Common myeloid progenitor, CD34-positive (primary cell): ENCODE measurements at regions not wholly inside any gene's neighbourhood (a gene's known extent, or its start where the extent isn't known, plus 50 kb on each side); places are given as distances from the start of the nearest gene placed in this dataset.
"Not testable (repeated sequence)": the region's sequence is repeated elsewhere in the genome, so short reads cannot be mapped to it uniquely, and the experiment has no call there.

ENCODE experiments used
- CTCF ChIA-PET: fragments of 350-600 bp; sonication (Branson Sonifier 250); formaldehyde crosslinking; loops from one replicate; lab custom pipeline; 2021; ENCODE audit warnings: antibody characterized with exemption; lab: Charles Lee
- POLR2A ChIA-PET: fragments of 350-600 bp; sonication (Branson Sonifier 250); formaldehyde crosslinking; loops from one replicate; lab custom pipeline; 2021; ENCODE audit warnings: antibody characterized with exemption; lab: Charles Lee
- DNase-seq, 3 donors: peaks; one replicate each; pipeline versions ENCODE4 v3.0.0 to v3.0.0-alpha.2; 2013
- H3K27ac ChIP-seq, 2 experiments: 1 replicate in 1 of 2; 2 replicates in 1 of 2; pipeline ENCODE4 v1.7.0; 2013; ENCODE audit warnings: inconsistent platforms in 2 of 2, low read length in 2 of 2, mild to moderate bottlenecking in 2 of 2, low read depth in 1 of 2, moderate library complexity in 1 of 2; ENCODE audit not compliant: severe bottlenecking in 2 of 2, insufficient read depth in 1 of 2, poor library complexity in 1 of 2
- H3K27me3 ChIP-seq, 5 experiments: replicated peaks in 2 of 5; 1 replicate in 3 of 5; 2 replicates in 2 of 5; pipeline versions ENCODE4 v1.6.1 to v1.7.0; 2013; ENCODE audit warnings: low read length in 4 of 5, mild to moderate bottlenecking in 2 of 5, moderate library complexity in 2 of 5, inconsistent platforms in 1 of 5; ENCODE audit not compliant: insufficient read depth in 5 of 5, control insufficient read depth in 4 of 5
- H3K36me3 ChIP-seq, 4 experiments: 1 replicate in 2 of 4; 2 replicates in 2 of 4; pipeline versions ENCODE4 v1.6.1 to v1.7.0; 2013; ENCODE audit warnings: low read length in 3 of 4, control low read depth in 1 of 4, mild to moderate bottlenecking in 1 of 4; ENCODE audit not compliant: control insufficient read depth in 4 of 4, insufficient read depth in 4 of 4
- H3K4me1 ChIP-seq, 4 experiments: 1 replicate in 3 of 4; 2 replicates in 1 of 4; pipeline versions ENCODE4 v1.6.1 to v1.7.1; 2013; ENCODE audit warnings: low read length in 3 of 4, mild to moderate bottlenecking in 3 of 4, control low read depth in 1 of 4, inconsistent platforms in 1 of 4, moderate library complexity in 1 of 4; ENCODE audit not compliant: control insufficient read depth in 4 of 4, insufficient read depth in 4 of 4; ENCODE audit errors: control extremely low read depth in 1 of 4
- H3K4me3 ChIP-seq, 7 experiments: 1 replicate in 4 of 7; 2 replicates in 3 of 7; pipeline versions ENCODE4 v1.5.1 to v1.7.0; 2013; ENCODE audit warnings: mild to moderate bottlenecking in 7 of 7, low read length in 6 of 7, moderate library complexity in 6 of 7, inconsistent platforms in 2 of 7, low read depth in 2 of 7, control low read depth in 1 of 7; ENCODE audit not compliant: insufficient read depth in 4 of 7, control insufficient read depth in 1 of 7; ENCODE audit errors: extremely low read depth in 1 of 7
- H3K9me3 ChIP-seq, 5 experiments: 1 replicate in 4 of 5; 2 replicates in 1 of 5; pipeline versions ENCODE4 v1.6.1 to v1.7.1; 2013; ENCODE audit warnings: low read length in 4 of 5, mild to moderate bottlenecking in 2 of 5, inconsistent platforms in 1 of 5, low read depth in 1 of 5, moderate library complexity in 1 of 5; ENCODE audit not compliant: control insufficient read depth in 4 of 5, insufficient read depth in 2 of 5; ENCODE audit errors: control extremely low read depth in 1 of 5
- WGBS: methylation state at CpG from one replicate; pipeline ENCODE4 v1.1.5; 2013; ENCODE audit not compliant: insufficient coverage; 5-methylcytosine and 5-hydroxymethylcytosine counted together

GRCh38 chr11:38937709-38938108 lies 2339.7 kb upstream of the RAG2 start:
- no peak for DNase-seq
- Histone ChIP-seq H3K9me3 (no peaks in the 10 kb centered on the region), H3K27me3 (no peaks in the 10 kb centered on the region), H3K27ac (no peak overlapping the region), H3K36me3 (no peaks in the 10 kb centered on the region), H3K4me3 (no peak overlapping the region), H3K4me1 (no peaks in the 10 kb centered on the region)
- CTCF ChIA-PET: no interaction called here
- POLR2A ChIA-PET: no interaction called here
- WGBS: 80% methylated on average over 1 of the region's 2 CpGs

- Histone ChIP-seq H3K27me3 (no peaks in the 10 kb centered on the region), H3K9me3 (peaks cover 0 to 2% (median 0%) of the 10 kb centered on the region in 5 experiments), H3K27ac (no peak overlapping the region), H3K4me3 (no peak overlapping the region), H3K36me3 (no peaks in the 10 kb centered on the region), H3K4me1 (no peaks in the 10 kb centered on the region)
- POLR2A ChIA-PET: no interaction called here
- no peak for DNase-seq
- CTCF ChIA-PET: no interaction called here
These were observed 2337.9 kb upstream of the RAG2 start for GRCh38 chr11:38935941-38936340.

- Histone ChIP-seq H3K4me1 (no peaks in the 10 kb centered on the region), H3K4me3 (no peak overlapping the region), H3K27me3 (no peaks in the 10 kb centered on the region), H3K36me3 (no peaks in the 10 kb centered on the region), H3K9me3 (peaks cover 0 to 2% (median 0%) of the 10 kb centered on the region in 5 experiments), H3K27ac (no peak overlapping the region)
- no CpG with 5 or more reads among the region's 2 CpGs for WGBS
- ChIA-PET POLR2A (no interaction called here), CTCF (interaction anchor here (0.7 kb wide), 1 partner anchor 62 kb away, joined by 6 read pairs; no protein-coding TSS in a partner anchor)
- DNase-seq: no peak
These were observed 2330.0 kb upstream of the RAG2 start for GRCh38 chr11:38927993-38928392.

- no peaks in the 10 kb centered on the region for H3K36me3 ChIP-seq
- no peak for DNase-seq
- H3K27me3 ChIP-seq: no peaks in the 10 kb centered on the region
- POLR2A ChIA-PET: no interaction called here
- CTCF ChIA-PET: no interaction called here
- WGBS: no CpG with 5 or more reads among the region's 1 CpG
- H3K4me1 ChIP-seq: no peaks in the 10 kb centered on the region
- peaks cover 0 to 3% (median 0%) of the 10 kb centered on the region in 5 experiments for H3K9me3 ChIP-seq
- H3K4me3 ChIP-seq: no peak overlapping the region
- H3K27ac ChIP-seq: no peak overlapping the region
These were observed 2326.6 kb upstream of the RAG2 start for GRCh38 chr11:38924644-38925043.

GRCh38 chr11:38900211-38900610 lies 2302.2 kb upstream of the RAG2 start:
- DNase-seq: no peak
- CTCF ChIA-PET: no interaction called here
- Histone ChIP-seq H3K27me3 (no peaks in the 10 kb centered on the region), H3K4me1 (no peaks in the 10 kb centered on the region), H3K27ac (no peak overlapping the region), H3K36me3 (no peaks in the 10 kb centered on the region), H3K9me3 (no peaks in the 10 kb centered on the region), H3K4me3 (no peak overlapping the region)
- POLR2A ChIA-PET: interaction anchor here (0.6 kb wide), 1 partner anchor 1289 kb away, joined by 3 read pairs; no protein-coding TSS in a partner anchor
- 89% methylated on average over 4 of the region's 6 CpGs for WGBS

GRCh38 chr11:38894201-38894600 lies 2296.2 kb upstream of the RAG2 start:
- CTCF ChIA-PET, H3K4me1 ChIP-seq, H3K4me3 ChIP-seq, DNase-seq, H3K27ac ChIP-seq, H3K36me3 ChIP-seq, H3K9me3 ChIP-seq, H3K27me3 ChIP-seq, POLR2A ChIA-PET: not testable (repeated sequence)
- whole genome bisulfite sequencing: 95% methylated on average over 3 of the region's 6 CpGs

- ChIA-PET POLR2A (no interaction called here), CTCF (no interaction called here)
- WGBS: 100% methylated on average over 1 of the region's 6 CpGs
- Histone ChIP-seq H3K36me3 (no peaks in the 10 kb centered on the region), H3K4me3 (no peak overlapping the region), H3K9me3 (no peaks in the 10 kb centered on the region), H3K27ac (no peak overlapping the region), H3K27me3 (no peaks in the 10 kb centered on the region), H3K4me1 (no peaks in the 10 kb centered on the region)
- DNase-seq: no peak
These were observed 2286.3 kb upstream of the RAG2 start for GRCh38 chr11:38884145-38884865.
